HG03135 (cell line): ENCODE measurements at regions not wholly inside any gene's neighbourhood (a gene's known extent, or its start where the extent isn't known, plus 50 kb on each side); places are given as distances from the start of the nearest gene placed in this dataset.
"Not testable (repeated sequence)": the region's sequence is repeated elsewhere in the genome, so short reads cannot be mapped to it uniquely, and the experiment has no call there.

Source experiments
- ATAC-seq: cut with Tn5 transposase; IDR thresholded peaks from one replicate; pipeline ENCODE4 v1.9.1; 2021; ENCODE audit warnings: mild to moderate bottlenecking, moderate library complexity; ENCODE audit not compliant: unreplicated experiment

DNA sequence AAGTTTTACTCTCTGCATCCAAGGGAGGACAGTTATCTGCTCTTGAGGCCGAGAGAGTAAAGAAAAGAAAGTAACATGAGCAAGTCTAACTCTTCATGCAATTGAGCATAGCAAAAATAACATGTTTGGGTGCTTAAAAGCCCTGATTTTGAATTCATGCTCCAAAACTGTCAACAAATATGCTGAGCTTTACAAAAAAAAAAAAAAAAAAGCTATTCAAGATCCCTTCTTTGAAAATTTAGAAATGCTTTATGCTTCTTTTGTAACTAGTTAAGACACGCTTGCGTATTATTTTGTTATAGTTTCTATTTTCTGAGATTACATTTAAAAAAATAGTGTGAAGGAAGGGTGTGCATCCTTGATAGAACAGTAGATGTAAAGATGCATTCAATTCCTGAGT lies 1733.0 kb downstream of the MRPL39 start:
- no peak for ATAC-seq

DNA sequence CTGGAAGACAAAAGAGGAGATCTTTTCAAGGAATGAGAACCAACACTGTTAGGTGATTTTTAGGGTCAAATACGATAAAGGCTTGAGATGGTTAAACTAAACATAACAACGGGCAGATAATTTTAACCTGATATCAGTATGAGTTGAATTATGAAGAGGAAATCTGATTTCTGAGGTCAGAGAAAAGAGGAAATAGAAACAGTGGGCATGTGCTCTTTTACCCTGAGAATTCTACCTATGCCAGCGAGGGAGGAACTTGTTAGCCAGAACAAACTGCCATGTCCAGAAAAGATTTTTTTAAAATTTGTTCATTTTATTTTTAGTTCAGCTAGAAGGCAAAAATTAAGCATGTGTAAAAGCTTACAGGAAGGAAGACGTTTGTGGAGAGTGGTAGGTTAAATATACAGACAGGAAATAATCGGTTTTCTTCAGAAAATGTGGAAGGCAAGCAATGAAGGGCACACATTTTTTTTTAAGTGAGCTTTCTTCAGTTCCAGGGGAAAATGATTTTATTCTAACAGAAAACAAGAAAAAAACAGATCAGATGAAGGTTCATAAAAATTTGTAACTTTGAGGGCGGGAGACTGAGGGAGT lies 1745.3 kb downstream of the MRPL39 start:
- ATAC-seq: no peak

- no peak for ATAC-seq
Measured at GRCh38 chr21:23858878-23859277, 1748.4 kb downstream of the MRPL39 start.

GRCh38 chr21:23853796-23854379 lies 1753.4 kb downstream of the MRPL39 start:
- peak; percentile 57 for ATAC-seq

DNA sequence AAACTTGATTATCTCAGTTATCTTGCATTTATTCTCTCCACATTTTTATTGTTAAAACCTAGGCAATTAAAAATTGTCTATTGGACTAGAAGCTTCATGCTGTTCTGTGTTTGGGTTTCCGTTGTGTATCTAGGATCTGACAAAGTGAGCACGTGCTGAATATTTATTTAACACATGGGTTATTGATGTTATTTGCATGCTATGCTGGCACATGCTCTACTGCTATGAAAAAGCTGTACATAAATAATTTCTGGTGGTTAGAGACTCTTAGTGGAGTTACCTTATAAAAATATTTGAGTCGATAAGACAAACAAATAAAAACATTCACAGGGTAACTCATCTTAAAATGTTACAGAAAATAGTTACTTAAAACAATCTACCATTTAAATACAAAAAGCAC lies 1769.7 kb downstream of the MRPL39 start:
- no peak for ATAC-seq

GRCh38 chr21:23822760-23823159 lies 1784.5 kb downstream of the MRPL39 start:
- ATAC-seq: no peak

DNA sequence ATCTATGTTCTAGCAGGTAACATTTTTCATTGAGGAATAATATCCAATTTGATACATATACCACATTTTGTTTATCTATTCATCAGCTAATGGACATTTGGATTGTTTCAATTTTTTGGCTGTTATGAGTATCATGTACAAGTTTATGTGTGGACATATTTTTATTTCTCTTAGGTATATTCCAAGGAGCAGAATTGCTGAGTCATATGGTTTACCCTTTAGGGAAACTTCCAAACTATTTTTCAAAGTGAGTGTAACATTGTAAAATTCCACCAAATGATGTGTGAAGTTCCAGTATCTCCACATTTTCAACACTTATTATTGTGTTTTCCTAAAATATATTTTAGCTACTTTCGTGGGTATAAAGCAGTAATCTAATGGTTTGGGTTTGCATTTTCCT lies 1789.9 kb downstream of the MRPL39 start:
- ATAC-seq: no peak

- ATAC-seq: no peak
Measured at GRCh38 chr21:23812485-23812884, 1794.8 kb downstream of the MRPL39 start.

GRCh38 chr21:23811805-23812204 lies 1795.5 kb downstream of the MRPL39 start:
- ATAC-seq: no peak

GRCh38 chr21:23809573-23809972 lies 1797.7 kb downstream of the MRPL39 start:
- ATAC-seq: no peak

- ATAC-seq: not testable (repeated sequence)
Measured at GRCh38 chr21:23806966-23807548, 1800.2 kb downstream of the MRPL39 start.

DNA sequence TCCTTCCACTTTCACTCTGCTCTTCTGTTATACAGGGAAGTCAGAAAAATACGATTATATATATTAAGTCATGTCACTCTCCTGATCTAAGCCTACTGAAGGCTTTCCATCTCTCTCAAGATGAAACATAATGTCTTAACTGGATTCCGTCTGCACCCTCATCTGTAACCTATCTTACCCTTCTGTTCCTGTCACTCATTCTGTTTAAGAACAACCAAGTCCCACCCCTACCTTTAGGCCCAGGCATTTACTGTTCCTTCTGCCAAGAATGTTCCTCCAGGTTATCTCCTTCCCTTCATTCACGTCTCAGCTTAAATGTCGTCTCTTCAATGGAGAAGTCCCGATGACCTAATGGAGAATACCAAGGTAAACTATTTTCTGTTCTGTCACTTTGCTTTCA lies 1802.4 kb downstream of the MRPL39 start:
- no peak for ATAC-seq

DNA sequence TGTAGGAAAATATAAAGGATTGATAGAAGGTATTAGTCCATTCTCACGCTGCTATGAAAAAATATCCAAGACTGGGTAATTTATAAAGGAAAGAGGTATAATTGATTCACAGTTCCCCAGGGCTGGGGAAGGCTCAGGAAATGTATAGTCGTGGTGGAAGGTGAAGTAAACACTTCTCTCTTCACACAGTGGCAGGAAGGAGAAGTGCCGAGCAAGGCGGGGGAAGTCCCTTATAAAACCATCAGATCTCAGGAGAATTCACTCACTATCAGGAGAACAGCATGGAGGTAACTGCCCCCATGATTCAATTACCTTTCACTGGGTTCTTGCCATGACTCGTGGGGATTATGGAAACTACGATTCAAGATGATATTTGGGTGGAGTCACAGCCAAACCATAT lies 1806.0 kb downstream of the MRPL39 start:
- ATAC-seq: no peak

DNA sequence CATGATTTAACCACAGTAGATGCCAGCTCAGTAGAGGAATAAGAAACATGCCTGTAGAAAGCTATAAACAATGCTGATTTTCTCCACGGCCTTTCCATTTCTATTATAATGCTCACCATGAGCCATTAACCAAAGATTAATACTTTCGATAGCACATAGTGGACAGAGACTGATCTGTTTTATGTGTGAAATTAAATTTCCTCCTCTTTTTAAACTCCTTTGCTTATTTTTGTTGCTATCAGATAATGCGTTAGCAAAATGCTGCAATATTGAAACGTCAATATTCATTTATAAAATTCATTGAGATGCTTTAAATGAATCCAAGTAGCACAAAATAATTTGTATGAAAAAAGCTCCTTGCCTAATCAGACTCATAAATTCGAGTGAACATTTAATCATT lies 1807.9 kb downstream of the MRPL39 start:
- ATAC-seq: no peak

DNA sequence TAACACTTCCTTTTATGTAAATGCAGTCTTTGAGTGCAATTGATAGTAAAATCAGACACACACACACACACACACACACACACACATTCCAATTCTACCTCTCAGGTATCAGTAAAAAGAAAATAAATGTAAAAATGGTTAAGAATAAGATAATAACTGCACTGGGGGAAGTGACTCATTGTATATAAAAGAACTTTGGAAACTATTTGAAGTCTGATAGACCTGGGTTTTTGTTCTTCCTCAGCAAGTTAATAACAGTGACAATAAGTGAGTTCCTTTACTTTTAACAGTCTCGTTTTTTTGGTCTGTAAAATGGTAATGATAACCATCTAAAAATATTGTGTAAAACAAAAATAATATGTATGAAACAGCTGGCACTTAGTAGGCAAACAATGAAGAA lies 1815.0 kb downstream of the MRPL39 start:
- no peak for ATAC-seq

DNA sequence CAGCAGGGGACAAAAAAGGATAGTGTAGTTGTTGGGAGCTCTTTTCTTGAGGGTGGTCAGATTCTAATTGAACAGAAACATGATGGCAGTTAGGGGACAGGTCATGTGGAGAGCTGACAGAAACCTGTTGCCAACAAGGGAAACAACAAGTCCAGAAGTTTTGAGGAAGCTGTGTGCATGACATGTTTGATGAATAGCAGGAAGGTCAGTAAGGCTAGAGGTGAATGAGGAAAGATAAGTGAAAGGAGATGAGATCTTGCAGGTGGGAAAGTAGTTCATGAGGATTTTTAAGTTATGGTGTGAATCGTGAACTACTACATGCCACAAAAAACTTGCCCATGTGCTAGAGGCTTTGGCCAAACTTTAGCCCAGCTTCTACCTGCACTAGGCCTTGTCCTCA lies 1817.4 kb downstream of the MRPL39 start:
- no peak for ATAC-seq

DNA sequence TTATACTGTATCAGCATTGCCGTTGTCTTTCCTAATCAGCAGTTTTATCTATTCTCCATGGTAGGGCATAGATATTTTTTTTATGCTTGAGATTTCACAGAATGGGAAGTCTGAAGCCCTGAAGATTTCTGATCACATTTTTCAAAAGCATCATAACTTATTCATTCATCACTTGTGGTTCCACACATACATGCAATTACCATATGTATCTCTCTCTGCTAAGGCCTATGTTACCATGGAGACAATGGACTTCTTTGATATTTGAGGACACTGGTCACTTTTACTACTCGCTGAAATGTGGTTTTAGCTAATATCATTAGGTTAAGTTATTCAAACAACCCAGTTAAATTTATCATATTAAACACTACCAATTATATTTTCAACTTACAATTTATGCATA lies 1827.0 kb downstream of the MRPL39 start:
- ATAC-seq: no peak

- ATAC-seq: no peak
Measured at GRCh38 chr21:23743821-23744220, 1863.5 kb downstream of the MRPL39 start.

DNA sequence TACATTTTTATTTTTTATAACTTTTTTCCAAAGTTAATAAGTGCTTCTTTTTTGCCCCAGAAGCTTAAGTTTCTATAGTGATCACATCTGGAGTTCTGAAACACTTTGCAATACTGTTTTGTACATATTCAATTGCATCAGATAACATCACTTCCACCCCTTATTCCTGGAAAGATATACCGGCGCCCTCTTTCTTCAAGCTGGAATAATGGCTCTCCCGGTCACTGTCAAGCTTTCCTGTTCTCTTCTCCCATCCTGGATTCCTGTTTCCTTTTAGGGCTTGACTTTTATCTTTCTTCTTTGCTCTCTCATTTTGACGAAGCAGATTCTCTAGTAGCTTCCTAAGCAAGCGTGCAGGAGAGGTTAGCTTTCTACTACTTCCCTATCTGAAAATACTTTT lies 1866.8 kb downstream of the MRPL39 start:
- ATAC-seq: no peak

- ATAC-seq: no peak
Measured at GRCh38 chr21:23732776-23733175, 1874.5 kb downstream of the MRPL39 start.

DNA sequence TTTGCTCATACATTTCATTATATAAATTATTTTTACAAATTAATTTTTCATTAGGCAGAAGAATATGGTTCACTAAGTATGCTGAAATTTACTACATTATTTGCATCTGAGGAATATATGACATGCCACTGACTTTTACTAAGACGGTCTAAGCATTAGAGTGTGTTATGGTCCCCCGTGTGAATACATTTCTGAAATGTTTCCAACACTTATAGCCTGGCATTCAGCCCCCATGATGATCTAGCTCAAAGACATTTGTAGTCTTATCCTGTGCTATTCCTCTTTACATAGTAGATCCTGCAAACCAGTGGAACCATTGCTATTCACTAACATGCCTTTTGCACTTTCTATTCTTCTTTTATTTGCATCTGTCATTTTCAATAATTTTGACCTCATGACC lies 1878.0 kb downstream of the MRPL39 start:
- no peak for ATAC-seq

DNA sequence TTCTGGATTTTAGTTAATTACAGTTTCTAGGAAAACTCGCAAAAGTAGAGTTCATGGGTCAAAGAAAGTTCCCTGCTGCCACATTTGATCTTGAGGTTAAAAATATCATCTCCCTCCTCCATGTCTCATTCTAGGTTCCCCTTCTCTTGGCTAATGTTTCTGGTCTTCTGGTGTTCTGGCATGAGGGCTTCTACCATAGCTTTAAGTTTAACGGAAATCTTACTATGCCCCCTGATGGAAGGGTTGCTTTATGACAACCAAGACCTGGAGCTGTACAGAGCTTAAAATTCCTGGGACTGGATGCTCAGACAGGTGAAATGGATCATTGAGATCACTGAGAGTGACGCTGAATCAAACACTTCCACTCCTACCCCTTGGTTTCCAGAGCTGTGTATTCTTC lies 1881.7 kb downstream of the MRPL39 start:
- no peak for ATAC-seq
